GM06990 (cell line): ENCODE measurements at regions not wholly inside any gene's neighbourhood (a gene's known extent, or its start where the extent isn't known, plus 50 kb on each side); places are given as distances from the start of the nearest gene placed in this dataset.

Experiments used
- DNase-seq: peaks from one replicate; pipeline ENCODE4 v3.0.0-alpha.2; 2011; ENCODE audit not compliant: insufficient read length; ENCODE audit errors: extremely low read depth
- H3K27me3 ChIP-seq: replicated peaks from 2 replicates; pipeline ENCODE4 v1.6.0; 2011; ENCODE audit warnings: low read length; ENCODE audit not compliant: control insufficient read depth, insufficient read depth
- H3K36me3 ChIP-seq: 2 replicates; pipeline ENCODE4 v1.5.1; 2011; ENCODE audit warnings: low read length; ENCODE audit not compliant: control insufficient read depth, insufficient read depth
- H3K4me3 ChIP-seq: replicated peaks from 2 replicates; pipeline ENCODE4 v1.5.1; 2011; ENCODE audit warnings: low read depth, mild to moderate bottlenecking, control low read depth, low read length
- CTCF ChIP-seq: IDR thresholded peaks from 2 replicates; pipeline ENCODE4 v1.5.1; 2011; ENCODE audit warnings: low read length, control low read depth, mild to moderate bottlenecking, inconsistent platforms; ENCODE audit not compliant: insufficient read depth, poor library complexity, severe bottlenecking

GRCh38 chr3:65170390-65171042 is 482.7 kb upstream of the ADAMTS9 start:
- TF ChIP-seq CTCF: no peak

DNA sequence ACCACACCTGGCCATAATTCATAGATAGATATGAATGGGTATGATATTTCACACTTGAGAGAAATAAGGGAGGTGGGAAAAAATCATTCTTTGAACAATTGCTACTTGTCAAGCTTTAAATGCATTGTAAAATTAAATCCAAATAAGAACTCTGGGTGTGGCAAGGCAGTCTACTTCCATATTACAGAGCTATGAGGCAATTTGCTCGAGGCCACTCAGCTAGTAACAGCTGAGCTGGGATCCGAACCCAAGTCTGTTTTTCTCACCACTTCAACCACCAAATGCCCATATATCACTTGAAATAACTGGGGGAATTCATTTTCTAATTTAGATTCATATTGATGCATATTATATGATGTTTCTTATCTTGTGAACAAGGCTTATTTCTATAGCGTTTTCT is 482.2 kb upstream of the ADAMTS9 start:
- Histone ChIP-seq H3K4me3 (no peak overlapping the region), H3K36me3 (no peaks in the 10 kb centered on the region), H3K27me3 (no peaks in the 10 kb centered on the region)
- DNase-seq: no peak
- TF ChIP-seq CTCF: no peak

More at GRCh38 chr3:65170390-65171042, 482.7 kb upstream of the ADAMTS9 start:
- H3K36me3 ChIP-seq: no peaks in the 10 kb centered on the region
- H3K4me3 ChIP-seq: no peak overlapping the region
- no peak for DNase-seq
- H3K27me3 ChIP-seq: no peaks in the 10 kb centered on the region

DNA sequence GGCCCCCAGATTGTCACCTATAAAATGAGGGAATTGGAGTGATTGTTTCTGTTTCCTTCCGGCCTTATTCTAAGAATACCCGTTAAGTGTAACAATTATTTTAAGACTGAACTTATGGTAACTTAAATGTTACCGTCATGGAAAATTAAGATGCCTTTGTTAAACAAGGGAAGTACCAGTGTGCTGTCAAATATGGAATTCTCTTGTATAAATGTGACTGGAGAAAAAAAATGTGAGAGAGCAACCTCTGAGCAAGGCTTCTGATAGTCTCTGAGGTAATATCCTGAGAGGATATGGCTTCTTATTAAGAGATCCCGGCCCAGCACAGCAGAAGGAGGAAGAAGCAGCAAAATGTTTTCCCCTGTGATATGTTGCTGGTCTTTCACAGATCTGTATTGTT is 480.7 kb upstream of the ADAMTS9 start:
- no peak for TF ChIP-seq CTCF
- no peaks in the 10 kb centered on the region for H3K27me3 ChIP-seq
- DNase-seq: no peak
- no peaks in the 10 kb centered on the region for H3K36me3 ChIP-seq
- no peak overlapping the region for H3K4me3 ChIP-seq

DNA sequence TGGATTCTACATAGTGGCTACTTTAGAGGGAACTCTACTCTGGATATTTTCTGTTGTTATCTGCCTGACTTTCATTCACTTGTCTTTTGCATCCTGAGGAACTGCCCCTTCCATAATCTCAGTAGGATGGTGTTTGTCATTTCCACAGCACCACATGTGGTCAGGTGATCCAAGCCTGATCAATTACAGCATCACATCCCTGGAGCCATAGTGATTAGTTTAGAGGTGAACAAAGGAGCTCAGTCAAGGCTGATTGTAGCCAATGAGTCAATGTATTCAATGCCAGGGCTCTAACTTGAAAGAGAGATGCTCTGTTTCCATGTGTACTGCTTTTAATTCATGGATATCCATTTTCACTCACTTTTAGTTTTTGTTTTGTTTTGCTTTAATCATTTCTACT is 478.7 kb upstream of the ADAMTS9 start:
- no peak for DNase-seq
- TF ChIP-seq CTCF: no peak
- Histone ChIP-seq H3K4me3 (no peak overlapping the region), H3K27me3 (no peaks in the 10 kb centered on the region), H3K36me3 (no peaks in the 10 kb centered on the region)

GRCh38 chr3:65158023-65158422 is 470.2 kb upstream of the ADAMTS9 start:
- H3K4me3 ChIP-seq: no peak overlapping the region
- no peak for DNase-seq
- H3K27me3 ChIP-seq: no peaks in the 10 kb centered on the region
- no peaks in the 10 kb centered on the region for H3K36me3 ChIP-seq
- no peak for TF ChIP-seq CTCF
